HepG2 (cell line): ENCODE measurements at regions not wholly inside any gene's neighbourhood (a gene's known extent, or its start where the extent isn't known, plus 50 kb on each side); places are given as distances from the start of the nearest gene placed in this dataset.

ENCODE experiments used
- ATAC-seq: fragments of 200-7000 bp; cut with Tn5 transposase; 3 replicates; pipeline ENCODE4 v1.9.1; 2020; ENCODE audit warnings: mild to moderate bottlenecking, moderate library complexity
- BruUV-seq: library from RNA; stranded (reverse); fragments of 400-500 nt; replicated peaks from 2 replicates; lab custom pipeline; 2021; lab: Mats Ljungman, UMichigan
- CTCF ChIA-PET: fragments of 300-600 bp; formaldehyde crosslinking; extraction: SDS; loops from one replicate; lab custom pipeline; 2021; ENCODE audit warnings: low total read pairs, inconsistent platforms, low intra/inter-chr PET ratio; lab: Yijun Ruan, JAX
- POLR2A ChIA-PET: fragments of 350-600 bp; sonication (Branson Sonifier 250); formaldehyde crosslinking; loops from one replicate; lab custom pipeline; 2020; ENCODE audit warnings: antibody characterized with exemption, inconsistent platforms; lab: Yijun Ruan, JAX
- DNase-seq: peaks from one replicate; pipeline ENCODE4 v3.0.0-alpha.2; 2015; ENCODE audit warnings: low spot score
- FAIRE-seq: peaks from 3 replicates; lab custom pipeline; 2011; peaks lifted over from hg19 to GRCh38; lab: Jason Lieb, UNC
- H2AFZ ChIP-seq: one replicate; pipeline ENCODE4 v1.6.1; 2011; ENCODE audit warnings: low read length, inconsistent platforms
- H3K27ac ChIP-seq: fragments of 300-600 bp; 3 replicates; pipeline ENCODE4 v1.8.0; 2011; ENCODE audit warnings: mixed run types, mild to moderate bottlenecking, mixed read lengths, low read length, inconsistent platforms; ENCODE audit not compliant: insufficient read depth; ENCODE audit errors: extremely low read length
- H3K27me3 ChIP-seq, 2 experiments: fragments of 200-600 bp in 1 of 2; 2 replicates in 1 of 2; 3 replicates in 1 of 2; pipeline versions ENCODE4 v1.6.0 to v1.8.0; 2011; ENCODE audit warnings: low read length in 2 of 2, mild to moderate bottlenecking in 2 of 2, moderate library complexity in 2 of 2, inconsistent platforms in 1 of 2; ENCODE audit not compliant: insufficient read depth in 2 of 2, control insufficient read depth in 1 of 2
- H3K36me3 ChIP-seq, 2 experiments: fragments of 200-600 bp in 1 of 2; replicated peaks in 1 of 2; 2 replicates in 1 of 2; 3 replicates in 1 of 2; pipeline versions ENCODE4 v1.5.1 to v1.8.0; 2011; ENCODE audit warnings: low read length in 2 of 2, inconsistent platforms in 1 of 2; ENCODE audit not compliant: insufficient read depth in 2 of 2, control insufficient read depth in 1 of 2
- H3K4me1 ChIP-seq: 2 replicates; pipeline ENCODE4 v1.5.1; 2012; ENCODE audit warnings: low read length, inconsistent platforms; ENCODE audit not compliant: insufficient read depth
- H3K4me2 ChIP-seq: 2 replicates; pipeline ENCODE4 v1.6.0; 2011; ENCODE audit warnings: low read depth, low read length, inconsistent platforms
- H3K4me3 ChIP-seq, 3 experiments: fragments of 200-600 bp in 1 of 3; sonication (generic), shearing (Covaris generic) in 1 of 3; replicated peaks in 1 of 3; 2 replicates each; pipeline ENCODE4 v1.5.1; 2011 to 2016; ENCODE audit warnings: low read length in 3 of 3, inconsistent platforms in 2 of 3, low read depth in 2 of 3, mild to moderate bottlenecking in 2 of 3, control low read depth in 1 of 3, mixed read lengths in 1 of 3; ENCODE audit not compliant: insufficient read depth in 1 of 3
- H3K79me2 ChIP-seq: one replicate; pipeline ENCODE4 v1.6.1; 2011; ENCODE audit warnings: low read length, inconsistent platforms; ENCODE audit not compliant: insufficient read depth
- H3K9ac ChIP-seq: 2 replicates; pipeline ENCODE4 v1.6.0; 2011; ENCODE audit warnings: mild to moderate bottlenecking, low read depth, low read length, inconsistent platforms; ENCODE audit not compliant: insufficient read depth
- H3K9me3 ChIP-seq: 2 replicates; pipeline ENCODE4 v1.5.1; 2012; ENCODE audit warnings: mild to moderate bottlenecking, low read length
- H4K20me1 ChIP-seq: 2 replicates; pipeline ENCODE4 v1.6.0; 2011; ENCODE audit warnings: inconsistent platforms, mild to moderate bottlenecking, low read length, moderate library complexity; ENCODE audit not compliant: insufficient read depth
- DMTF1 ChIP-seq: sonication (generic); formaldehyde crosslinking; IDR thresholded peaks from 2 replicates; pipeline ENCODE4 v1.4.0; 2020; ENCODE audit warnings: mild to moderate bottlenecking, missing genetic modification reagents
- ISX ChIP-seq: sonication (generic); formaldehyde crosslinking; conservative IDR thresholded peaks from 2 replicates; pipeline ENCODE4 v1.5.0; 2020; ENCODE audit warnings: missing genetic modification reagents
- KAT7 ChIP-seq: IDR thresholded peaks from 2 replicates; pipeline ENCODE4 v1.6.1; 2018; ENCODE audit warnings: borderline replicate concordance, missing compliant biosample characterization
- KMT2A ChIP-seq: sonication (generic); formaldehyde crosslinking; IDR thresholded peaks from 2 replicates; pipeline ENCODE4 v1.4.0; 2020; ENCODE audit warnings: missing genetic modification reagents
- MBNL3 ChIP-seq: fragments of 250-450 bp; sonication (Bioruptor Pico); conservative IDR thresholded peaks from 2 replicates; pipeline ENCODE4 v1.8.0; 2022; ENCODE audit warnings: mild to moderate bottlenecking, inconsistent platforms
- POLR2AphosphoS5 ChIP-seq: IDR thresholded peaks from 2 replicates; pipeline ENCODE4 v1.6.1; 2012; ENCODE audit warnings: low read depth, low read length
- RXRA ChIP-seq: sonication (generic); formaldehyde crosslinking; IDR thresholded peaks from 2 replicates; pipeline ENCODE4 v1.5.1; 2020; ENCODE audit warnings: missing genetic modification reagents
- YEATS2 ChIP-seq: sonication (generic); formaldehyde crosslinking; IDR thresholded peaks from 2 replicates; pipeline ENCODE4 v1.4.0; 2020; ENCODE audit warnings: missing genetic modification reagents, borderline replicate concordance
- ZNF598 ChIP-seq: sonication (generic); formaldehyde crosslinking; IDR thresholded peaks from 2 replicates; pipeline ENCODE4 v1.5.1; 2020; ENCODE audit warnings: mild to moderate bottlenecking, missing genetic modification reagents, borderline replicate concordance
- ZNF7 ChIP-seq: IDR thresholded peaks from 2 replicates; pipeline ENCODE4 v1.6.1; 2016; ENCODE audit warnings: missing biosample characterization, missing genetic modification reagents
- ZNF879 ChIP-seq: sonication (generic); formaldehyde crosslinking; IDR thresholded peaks from 2 replicates; pipeline ENCODE4 v1.8.1; 2023; ENCODE audit warnings: missing genetic modification reagents
- WGBS: methylation state at CpG from one replicate; pipeline ENCODE4 v1.1.6; 2017; ENCODE audit warnings: low lambda C conversion rate; 5-methylcytosine and 5-hydroxymethylcytosine counted together
- in situ Hi-C: cut with HindIII; loops from 2 replicates; pipeline ENCODE4 v1.10.0; 2017; ENCODE audit warnings: low pct_unique_long_range_greater_than_20kb; ENCODE audit not compliant: extremely low pct_ligation_motif_present
- intact Hi-C: fragments of 100-400 bp; cut with micrococcal nuclease; formaldehyde crosslinking; loops from one replicate; pipeline ENCODE4 v1.10.0; 2022; ENCODE audit not compliant: unreplicated experiment
- TF ChIP-seq, protein P1 (sequence below): fragments of 450-650 bp; IDR thresholded peaks from 2 replicates; pipeline ENCODE4 v1.6.1; 2017
- TF ChIP-seq, protein P2 (sequence below): IDR thresholded peaks from 2 replicates; pipeline ENCODE4 v1.6.1; 2016; ENCODE audit warnings: mild to moderate bottlenecking
- TF ChIP-seq, protein P3 (sequence below): sonication (generic); formaldehyde crosslinking; IDR thresholded peaks from 2 replicates; pipeline ENCODE4 v1.5.0; 2020; ENCODE audit warnings: missing genetic modification reagents

DNA sequence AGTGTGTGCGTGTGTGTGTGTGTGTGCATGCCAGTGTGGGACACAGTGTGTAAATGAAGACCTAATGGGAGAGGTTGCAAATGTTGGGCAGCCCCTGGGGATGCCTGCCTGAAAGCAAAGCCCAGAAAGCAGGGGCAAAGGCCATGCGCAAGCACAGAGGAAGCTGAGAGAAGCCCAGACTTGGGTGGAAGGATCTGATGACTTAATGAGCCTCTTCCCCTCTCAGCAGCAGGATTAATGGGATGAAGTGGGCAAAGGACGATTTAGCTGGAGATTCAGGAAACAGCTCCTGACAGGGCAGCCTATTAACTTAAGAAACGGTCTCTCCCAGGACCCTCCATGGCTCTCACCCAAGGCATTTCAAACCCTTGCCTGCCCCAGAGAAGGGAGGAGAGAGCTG is 107.3 kb downstream of the EFNB1 start:
- H3K27me3 ChIP-seq, result no peaks in the 10 kb centered on the region
- no peak overlapping the region for H3K27ac ChIP-seq
- H3K36me3 ChIP-seq, result no peaks in the 10 kb centered on the region
- ChIA-PET POLR2A (no interaction called here), CTCF (no interaction called here)
- no peak for DNase-seq
- no peak overlapping the region for H3K9ac ChIP-seq
- no peak overlapping the region for H3K4me2 ChIP-seq
- no peak for ATAC-seq
- H2AFZ ChIP-seq, result no peak overlapping the region
- no peaks in the 10 kb centered on the region for H3K9me3 ChIP-seq
- 0% methylated on average over 2 of the region's 4 CpGs for WGBS
- no peak for FAIRE-seq
- TF ChIP-seq YEATS2 (CRISPR knock-in tag), result no peak
- no peak for TF ChIP-seq KAT7 (CRISPR knock-in tag)
- TF ChIP-seq, protein P1, sequence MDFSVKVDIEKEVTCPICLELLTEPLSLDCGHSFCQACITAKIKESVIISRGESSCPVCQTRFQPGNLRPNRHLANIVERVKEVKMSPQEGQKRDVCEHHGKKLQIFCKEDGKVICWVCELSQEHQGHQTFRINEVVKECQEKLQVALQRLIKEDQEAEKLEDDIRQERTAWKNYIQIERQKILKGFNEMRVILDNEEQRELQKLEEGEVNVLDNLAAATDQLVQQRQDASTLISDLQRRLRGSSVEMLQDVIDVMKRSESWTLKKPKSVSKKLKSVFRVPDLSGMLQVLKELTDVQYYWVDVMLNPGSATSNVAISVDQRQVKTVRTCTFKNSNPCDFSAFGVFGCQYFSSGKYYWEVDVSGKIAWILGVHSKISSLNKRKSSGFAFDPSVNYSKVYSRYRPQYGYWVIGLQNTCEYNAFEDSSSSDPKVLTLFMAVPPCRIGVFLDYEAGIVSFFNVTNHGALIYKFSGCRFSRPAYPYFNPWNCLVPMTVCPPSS, result no peak
- TF ChIP-seq, protein P2, sequence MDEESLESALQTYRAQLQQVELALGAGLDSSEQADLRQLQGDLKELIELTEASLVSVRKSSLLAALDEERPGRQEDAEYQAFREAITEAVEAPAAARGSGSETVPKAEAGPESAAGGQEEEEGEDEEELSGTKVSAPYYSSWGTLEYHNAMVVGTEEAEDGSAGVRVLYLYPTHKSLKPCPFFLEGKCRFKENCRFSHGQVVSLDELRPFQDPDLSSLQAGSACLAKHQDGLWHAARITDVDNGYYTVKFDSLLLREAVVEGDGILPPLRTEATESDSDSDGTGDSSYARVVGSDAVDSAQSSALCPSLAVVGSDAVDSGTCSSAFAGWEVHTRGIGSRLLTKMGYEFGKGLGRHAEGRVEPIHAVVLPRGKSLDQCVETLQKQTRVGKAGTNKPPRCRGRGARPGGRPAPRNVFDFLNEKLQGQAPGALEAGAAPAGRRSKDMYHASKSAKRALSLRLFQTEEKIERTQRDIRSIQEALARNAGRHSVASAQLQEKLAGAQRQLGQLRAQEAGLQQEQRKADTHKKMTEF (CRISPR knock-in tag), result no peak
- no peaks in the 10 kb centered on the region for H4K20me1 ChIP-seq
- in situ Hi-C loops, result no loop called here
- H3K4me1 ChIP-seq, result 0 out of 2 replicates have a peak, but pooled peaks cover 2% of the 10 kb centered on the region
- no peaks in the 10 kb centered on the region for H3K79me2 ChIP-seq
- intact Hi-C loops, result no loop called here
- H3K4me3 ChIP-seq, result no peak overlapping the region
- BruUV-seq, result no TSS peak

GRCh38 chrX:68935362-68935761 is 106.5 kb downstream of the EFNB1 start:
- FAIRE-seq, result no peak
- Histone ChIP-seq H3K4me3 (no peak overlapping the region), H3K4me2 (no peak overlapping the region), H3K27ac (no peak overlapping the region), H3K79me2 (no peaks in the 10 kb centered on the region), H3K4me1 (no peaks in the 10 kb centered on the region), H4K20me1 (no peaks in the 10 kb centered on the region), H3K9ac (no peak overlapping the region), H3K9me3 (no peaks in the 10 kb centered on the region), H3K36me3 (no peaks in the 10 kb centered on the region), H3K27me3 (no peaks in the 10 kb centered on the region), H2AFZ (no peak overlapping the region)
- ATAC-seq, result no peak
- in situ Hi-C loops (no loop called here), intact Hi-C loops (no loop called here)
- no CpG with 5 or more reads among the region's 2 CpGs for WGBS
- no peak for TF ChIP-seq ZNF7 (CRISPR knock-in tag)
- no peak for TF ChIP-seq DMTF1 (CRISPR knock-in tag)
- TF ChIP-seq KMT2A (CRISPR knock-in tag), result no peak
- TF ChIP-seq ISX (CRISPR knock-in tag), result no peak
- no peak for TF ChIP-seq POLR2AphosphoS5
- no peak for TF ChIP-seq ZNF598 (CRISPR knock-in tag)
- no peak for TF ChIP-seq RXRA (CRISPR knock-in tag)
- no peak for TF ChIP-seq MBNL3 (CRISPR knock-in tag)
- TF ChIP-seq, protein P3, sequence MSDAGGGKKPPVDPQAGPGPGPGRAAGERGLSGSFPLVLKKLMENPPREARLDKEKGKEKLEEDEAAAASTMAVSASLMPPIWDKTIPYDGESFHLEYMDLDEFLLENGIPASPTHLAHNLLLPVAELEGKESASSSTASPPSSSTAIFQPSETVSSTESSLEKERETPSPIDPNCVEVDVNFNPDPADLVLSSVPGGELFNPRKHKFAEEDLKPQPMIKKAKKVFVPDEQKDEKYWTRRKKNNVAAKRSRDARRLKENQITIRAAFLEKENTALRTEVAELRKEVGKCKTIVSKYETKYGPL (CRISPR knock-in tag), result no peak
- TF ChIP-seq ZNF879 (CRISPR knock-in tag), result no peak
- CTCF ChIA-PET, result no interaction called here
- no TSS peak for BruUV-seq
- POLR2A ChIA-PET, result no interaction called here
- no peak for DNase-seq
